GM13976 (cell line): ENCODE measurements at regions not wholly inside any gene's neighbourhood (a gene's known extent, or its start where the extent isn't known, plus 50 kb on each side); places are given as distances from the start of the nearest gene placed in this dataset.

Experiments used
- DNase-seq: peaks from one replicate; pipeline ENCODE4 v3.0.0; 2012; ENCODE audit warnings: low spot score
- in situ Hi-C: fragments of 300-500 bp; cut with MboI; formaldehyde crosslinking; loops from one replicate; pipeline ENCODE4 v1.12.0; 2022; ENCODE audit warnings: low sequenced_read_pairs, mixed read lengths, inconsistent platforms; ENCODE audit not compliant: unreplicated experiment
- TF ChIP-seq, protein P1 (sequence below): IDR thresholded peaks from 2 replicates; pipeline ENCODE4 v1.5.1; 2012; ENCODE audit warnings: borderline replicate concordance, mild to moderate bottlenecking; ENCODE audit not compliant: insufficient read depth; ENCODE audit errors: extremely low read depth, missing control alignments, control extremely low read depth

DNA sequence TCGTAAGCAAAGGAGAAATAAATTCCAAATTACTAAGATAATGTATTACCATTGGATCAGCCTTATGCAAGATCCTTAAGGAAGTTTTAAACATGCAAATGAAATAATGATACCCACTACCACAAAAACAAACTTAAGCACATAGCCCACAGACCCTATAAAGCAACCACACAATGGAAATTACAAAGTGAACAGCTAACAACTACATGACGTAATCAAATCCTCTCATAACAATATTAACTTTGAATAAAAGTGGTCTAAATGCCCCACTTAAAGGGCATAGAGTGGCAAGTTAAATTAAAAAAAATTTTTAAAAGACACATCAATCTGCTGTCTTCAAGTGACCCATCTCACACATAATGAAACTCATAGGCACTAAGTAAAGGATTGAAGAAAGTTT, 397.3 kb upstream of the SEMA3A start:
- in situ Hi-C loops, result no loop called here
- DNase-seq, result no peak
- TF ChIP-seq, protein P1, sequence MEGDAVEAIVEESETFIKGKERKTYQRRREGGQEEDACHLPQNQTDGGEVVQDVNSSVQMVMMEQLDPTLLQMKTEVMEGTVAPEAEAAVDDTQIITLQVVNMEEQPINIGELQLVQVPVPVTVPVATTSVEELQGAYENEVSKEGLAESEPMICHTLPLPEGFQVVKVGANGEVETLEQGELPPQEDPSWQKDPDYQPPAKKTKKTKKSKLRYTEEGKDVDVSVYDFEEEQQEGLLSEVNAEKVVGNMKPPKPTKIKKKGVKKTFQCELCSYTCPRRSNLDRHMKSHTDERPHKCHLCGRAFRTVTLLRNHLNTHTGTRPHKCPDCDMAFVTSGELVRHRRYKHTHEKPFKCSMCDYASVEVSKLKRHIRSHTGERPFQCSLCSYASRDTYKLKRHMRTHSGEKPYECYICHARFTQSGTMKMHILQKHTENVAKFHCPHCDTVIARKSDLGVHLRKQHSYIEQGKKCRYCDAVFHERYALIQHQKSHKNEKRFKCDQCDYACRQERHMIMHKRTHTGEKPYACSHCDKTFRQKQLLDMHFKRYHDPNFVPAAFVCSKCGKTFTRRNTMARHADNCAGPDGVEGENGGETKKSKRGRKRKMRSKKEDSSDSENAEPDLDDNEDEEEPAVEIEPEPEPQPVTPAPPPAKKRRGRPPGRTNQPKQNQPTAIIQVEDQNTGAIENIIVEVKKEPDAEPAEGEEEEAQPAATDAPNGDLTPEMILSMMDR, result no peak

DNA sequence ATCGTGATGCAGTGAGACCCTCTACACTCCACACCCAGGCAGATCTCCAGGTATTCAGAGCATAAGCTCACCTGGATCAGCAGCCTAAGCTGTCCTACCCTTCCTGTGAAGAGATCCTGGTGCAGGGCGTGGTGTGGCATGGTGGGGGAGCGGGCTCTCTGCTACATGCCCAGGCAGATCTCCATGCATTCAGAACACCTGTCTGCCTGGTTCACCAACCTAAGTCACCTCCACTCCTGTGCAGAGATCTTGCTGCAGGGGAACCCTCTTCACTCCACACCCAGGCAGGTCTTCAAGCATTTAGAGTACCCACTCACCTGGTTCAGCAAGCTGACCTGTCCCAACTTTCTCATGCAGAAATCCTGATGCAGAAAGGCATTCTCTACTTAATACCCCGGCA, 394.4 kb upstream of the SEMA3A start:
- in situ Hi-C loops, result no loop called here
- TF ChIP-seq, protein P1, result no peak
- no peak for DNase-seq

DNA sequence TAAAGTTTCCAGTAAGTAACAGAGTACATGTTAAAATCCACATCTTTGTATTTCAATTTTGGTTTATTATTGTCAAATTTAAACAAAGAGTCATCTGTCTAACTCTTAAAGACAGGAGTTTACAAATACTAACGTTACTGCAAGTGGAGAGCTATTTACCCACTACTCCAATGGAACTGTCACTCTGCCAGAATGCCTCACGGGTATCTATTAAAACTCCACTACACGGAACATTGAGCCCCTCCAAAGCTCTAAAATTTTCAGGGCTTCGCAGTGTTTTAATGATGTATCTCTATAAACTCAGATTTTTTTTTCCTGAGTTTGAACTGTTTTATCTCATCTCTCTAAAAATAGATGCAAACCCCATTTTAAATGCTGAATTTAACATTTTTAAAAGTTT, 388.7 kb upstream of the SEMA3A start:
- DNase-seq, result no peak
- TF ChIP-seq, protein P1, result no peak
- in situ Hi-C loops, result no loop called here

DNA sequence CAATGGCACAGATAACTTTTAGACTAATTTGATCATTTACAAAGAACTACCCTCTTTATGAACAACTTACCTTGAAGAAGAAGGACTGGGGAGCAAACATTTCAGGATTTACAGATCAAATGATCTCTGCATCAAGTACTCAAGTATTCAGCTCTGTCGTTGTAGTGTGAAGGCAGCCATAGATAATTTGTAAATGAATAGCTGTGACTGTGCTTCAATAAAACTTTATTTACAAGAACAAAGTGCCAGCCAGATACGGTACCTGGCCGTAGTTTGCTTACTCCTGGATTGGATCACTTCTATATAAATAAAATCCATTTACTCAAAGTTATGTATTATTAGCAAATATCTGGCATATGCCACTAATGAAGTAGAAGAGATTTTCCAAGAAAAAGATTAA, 388.2 kb upstream of the SEMA3A start:
- no peak for DNase-seq
- in situ Hi-C loops, result no loop called here
- TF ChIP-seq, protein P1, result no peak

DNA sequence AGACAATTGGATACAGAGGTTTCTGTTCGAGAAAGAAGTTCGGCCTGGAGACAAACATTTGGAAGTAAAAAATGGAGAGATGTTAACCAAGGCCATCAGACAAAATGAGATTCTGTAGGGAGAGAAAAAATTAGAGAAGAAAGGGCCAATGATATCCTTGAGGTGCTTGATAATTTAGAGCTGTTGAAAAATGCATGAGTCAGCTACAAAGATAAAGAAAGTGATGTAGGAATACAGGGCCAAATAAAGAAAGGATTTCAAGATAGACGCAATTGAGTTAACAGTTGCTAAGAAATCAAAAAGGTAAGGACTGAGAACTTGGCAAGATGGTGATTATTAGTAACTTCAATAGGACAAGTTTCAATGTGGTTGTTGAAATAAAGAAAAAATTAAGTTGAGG, 384.2 kb upstream of the SEMA3A start:
- no peak for DNase-seq
- TF ChIP-seq, protein P1, result no peak
- in situ Hi-C loops, result no loop called here

DNA sequence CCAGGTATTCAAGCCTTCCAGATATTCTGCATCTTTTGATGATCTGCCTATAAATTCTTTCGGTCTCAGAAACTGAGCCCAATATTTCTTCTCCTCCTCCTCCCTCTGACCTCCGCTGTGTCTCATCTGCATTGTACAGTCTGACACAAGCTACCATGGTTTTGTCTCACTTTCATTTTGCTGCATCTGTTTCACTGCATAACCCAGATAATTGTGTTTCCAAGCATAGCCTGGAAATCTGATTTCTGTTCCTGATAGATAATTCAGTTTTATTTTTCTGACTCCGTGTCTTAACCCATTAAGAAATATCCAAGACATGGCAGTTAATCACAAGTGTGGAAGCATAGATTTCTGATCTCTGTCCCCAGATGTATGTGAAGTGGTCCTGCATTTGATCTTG, 374.2 kb upstream of the SEMA3A start:
- TF ChIP-seq, protein P1, result no peak
- in situ Hi-C loops, result no loop called here

DNA sequence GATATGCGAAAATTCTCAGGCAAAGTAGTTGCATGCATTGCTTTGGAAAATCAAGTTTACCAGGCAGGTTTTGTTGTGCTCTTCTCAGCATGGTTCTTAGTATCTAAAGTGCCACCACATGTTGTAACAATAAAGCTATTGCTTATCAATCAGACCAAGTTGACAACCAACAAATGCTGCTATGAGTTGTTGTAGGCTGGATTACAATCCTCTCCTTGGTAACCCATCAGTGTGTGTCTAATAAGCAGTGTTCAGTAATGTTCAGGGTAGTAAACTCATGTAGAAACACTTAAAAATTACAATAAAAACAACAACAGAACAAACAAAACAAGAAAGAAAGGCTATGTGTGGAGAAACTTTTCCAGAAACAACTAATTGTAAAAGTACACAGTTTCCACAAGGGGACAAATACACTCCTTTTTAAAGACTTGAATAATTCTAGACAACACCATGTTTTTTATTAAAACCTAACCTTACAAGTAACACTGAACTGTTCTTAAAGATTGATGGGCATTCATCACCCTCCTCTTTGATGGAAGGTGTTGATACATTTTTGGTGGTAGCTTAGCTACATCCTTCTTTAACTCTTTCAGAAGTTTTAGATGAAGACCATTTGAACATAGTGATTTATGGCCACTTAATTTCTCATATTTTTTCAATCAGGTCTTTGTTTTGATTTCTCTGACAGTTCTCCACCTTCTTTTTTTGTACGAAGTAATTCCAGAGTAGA, 370.9 kb upstream of the SEMA3A start:
- in situ Hi-C loops, result no loop called here
- DNase-seq, result no peak
- TF ChIP-seq, protein P1, result no peak

More for the DNA sequence above, 374.2 kb upstream of the SEMA3A start:
- DNase-seq, result no peak
